Neuronal stem cell (in vitro differentiated cells): ENCODE measurements at regions not wholly inside any gene's neighbourhood (a gene's known extent, or its start where the extent isn't known, plus 50 kb on each side); places are given as distances from the start of the nearest gene placed in this dataset.
"Not testable (repeated sequence)": the region's sequence is repeated elsewhere in the genome, so short reads cannot be mapped to it uniquely, and the experiment has no call there.

Experiments used
- DNase-seq: peaks from one replicate; pipeline ENCODE4 v3.0.0-alpha.2; 2013; ENCODE audit warnings: low spot score
- H2AFZ ChIP-seq: one replicate; pipeline ENCODE4 v1.6.1; 2013; ENCODE audit warnings: mild to moderate bottlenecking, low read length, inconsistent platforms
- H2AK5ac ChIP-seq: 2 replicates; pipeline ENCODE4 v1.6.1; 2013; ENCODE audit warnings: low read depth, mild to moderate bottlenecking, inconsistent platforms, low read length, moderate library complexity, mixed read lengths
- H2BK120ac ChIP-seq: 2 replicates; pipeline ENCODE4 v1.6.1; 2013; ENCODE audit warnings: low read depth, mild to moderate bottlenecking, inconsistent platforms, low read length, moderate library complexity, mixed read lengths
- H2BK12ac ChIP-seq: one replicate; pipeline ENCODE4 v1.6.1; 2013; ENCODE audit warnings: low read length, inconsistent platforms
- H2BK15ac ChIP-seq: 2 replicates; pipeline ENCODE4 v1.6.1; 2013; ENCODE audit warnings: mild to moderate bottlenecking, low read length, inconsistent platforms, mixed read lengths
- H2BK5ac ChIP-seq: one replicate; pipeline ENCODE4 v1.6.1; 2013; ENCODE audit warnings: inconsistent platforms, mild to moderate bottlenecking, low read length, moderate library complexity
- H3K14ac ChIP-seq: one replicate; pipeline ENCODE4 v1.6.1; 2013; ENCODE audit warnings: low read length, inconsistent platforms
- H3K18ac ChIP-seq: 2 replicates; pipeline ENCODE4 v1.6.1; 2013; ENCODE audit warnings: low read length, inconsistent platforms
- H3K23ac ChIP-seq: 2 replicates; pipeline ENCODE4 v1.6.1; 2013; ENCODE audit warnings: low read depth, mild to moderate bottlenecking, mixed read lengths, low read length, inconsistent platforms; ENCODE audit not compliant: poor library complexity
- H3K27ac ChIP-seq: replicated peaks from 3 replicates; pipeline ENCODE4 v1.5.1; 2013; ENCODE audit warnings: low read length, inconsistent platforms
- H3K27me3 ChIP-seq, 3 experiments: 2 replicates each; pipeline ENCODE4 v1.6.1; 2013; ENCODE audit warnings: low read length in 3 of 3, mild to moderate bottlenecking in 2 of 3, inconsistent platforms in 1 of 3, low read depth in 1 of 3, mixed read lengths in 1 of 3, moderate library complexity in 1 of 3; ENCODE audit not compliant: control insufficient read depth in 3 of 3, insufficient read depth in 3 of 3
- H3K36me3 ChIP-seq, 2 donors: replicated peaks in 1 of 2; 2 replicates each; pipeline ENCODE4 v1.6.1; 2013; ENCODE audit warnings: low read length in 2 of 2; ENCODE audit not compliant: control insufficient read depth in 2 of 2, insufficient read depth in 2 of 2
- H3K4ac ChIP-seq: 2 replicates; pipeline ENCODE4 v1.6.1; 2013; ENCODE audit warnings: inconsistent platforms, mild to moderate bottlenecking, low read length, moderate library complexity
- H3K4me1 ChIP-seq, 2 donors: 1 replicate in 1 of 2; 2 replicates in 1 of 2; pipeline ENCODE4 v1.6.1; 2013; ENCODE audit warnings: low read length in 2 of 2, low read depth in 1 of 2; ENCODE audit not compliant: control insufficient read depth in 2 of 2, insufficient read depth in 1 of 2
- H3K4me2 ChIP-seq: one replicate; pipeline ENCODE4 v1.6.1; 2013; ENCODE audit warnings: mild to moderate bottlenecking, low read length, inconsistent platforms; ENCODE audit not compliant: insufficient read depth, poor library complexity, severe bottlenecking
- H3K4me3 ChIP-seq, 2 donors: 2 replicates each; pipeline ENCODE4 v1.5.1; 2013; ENCODE audit warnings: low read length in 2 of 2, mild to moderate bottlenecking in 2 of 2, inconsistent platforms in 1 of 2, moderate library complexity in 1 of 2
- H3K79me1 ChIP-seq: one replicate; pipeline ENCODE4 v1.6.1; 2013; ENCODE audit warnings: low read depth, mild to moderate bottlenecking, inconsistent platforms, low read length, moderate library complexity
- H3K9ac ChIP-seq: one replicate; pipeline ENCODE4 v1.6.1; 2013; ENCODE audit warnings: mild to moderate bottlenecking, low read depth, low read length, inconsistent platforms; ENCODE audit not compliant: poor library complexity
- H3K9me3 ChIP-seq, 2 donors: replicated peaks in 1 of 2; 2 replicates each; pipeline versions ENCODE3 to v1.6.1; 2013; ENCODE audit warnings: low read length in 2 of 2, mild to moderate bottlenecking in 2 of 2, inconsistent platforms in 1 of 2, low read depth in 1 of 2, mixed read lengths in 1 of 2, moderate library complexity in 1 of 2; ENCODE audit not compliant: control insufficient read depth in 2 of 2, insufficient read depth in 1 of 2
- H4K8ac ChIP-seq: one replicate; pipeline ENCODE4 v1.6.1; 2013; ENCODE audit warnings: low read depth, mild to moderate bottlenecking, inconsistent platforms, low read length, moderate library complexity
- H4K91ac ChIP-seq: one replicate; pipeline ENCODE4 v1.6.1; 2013; ENCODE audit warnings: low read length, low read depth, mild to moderate bottlenecking, inconsistent platforms; ENCODE audit not compliant: poor library complexity
- WGBS, 2 donors: extraction: QIAGEN DNeasy Blood & Tissue Kit; methylation state at CpG; one replicate each; pipeline ENCODE4 v1.1.7; 2013; ENCODE audit warnings: missing lambda C conversion rate in 2 of 2, mixed read lengths in 1 of 2; ENCODE audit not compliant: insufficient read length in 2 of 2, insufficient replicate concordance in 1 of 2; ENCODE audit errors: extremely low coverage in 2 of 2; 5-methylcytosine and 5-hydroxymethylcytosine counted together

- no peak overlapping the region for H3K27ac ChIP-seq
- H3K4ac ChIP-seq = no peak overlapping the region
- H3K23ac ChIP-seq = no peak overlapping the region
- H3K9ac ChIP-seq = no peak overlapping the region
- no peaks in the 10 kb centered on the region for H3K4me1 ChIP-seq
- H3K4me2 ChIP-seq = no peak overlapping the region
- H3K27me3 ChIP-seq = no peaks in the 10 kb centered on the region
- no peak overlapping the region for H2BK5ac ChIP-seq
- no CpG with 5 or more reads among the region's 1 CpG for WGBS, 2 donors
- H4K8ac ChIP-seq = no peak overlapping the region
- H4K91ac ChIP-seq = no peak overlapping the region
- H3K36me3 ChIP-seq = no peaks in the 10 kb centered on the region
- no peak for DNase-seq
- no peak overlapping the region for H2AK5ac ChIP-seq
- H3K9me3 ChIP-seq = no peaks in the 10 kb centered on the region
- H3K4me3 ChIP-seq = no peak overlapping the region
- H2AFZ ChIP-seq = no peak overlapping the region
- H3K18ac ChIP-seq = no peak overlapping the region
- H2BK12ac ChIP-seq = no peak overlapping the region
- H2BK15ac ChIP-seq = no peak overlapping the region
- H2BK120ac ChIP-seq = no peak overlapping the region
- H3K79me1 ChIP-seq = no peaks in the 10 kb centered on the region
- H3K14ac ChIP-seq = no peak overlapping the region
These were observed 365.8 kb upstream of the DPYD start for GRCh38 chr1:98286656-98287055.

GRCh38 chr1:98285286-98285685 lies 364.5 kb upstream of the DPYD start:
- not testable (repeated sequence) for H3K9ac ChIP-seq, H3K18ac ChIP-seq, H3K4me1 ChIP-seq, H3K23ac ChIP-seq, H4K8ac ChIP-seq, H3K14ac ChIP-seq, H2AFZ ChIP-seq, DNase-seq, H2BK12ac ChIP-seq, H3K4ac ChIP-seq, H3K36me3 ChIP-seq, H3K27ac ChIP-seq, H3K4me2 ChIP-seq, H2BK5ac ChIP-seq, H2AK5ac ChIP-seq, H2BK120ac ChIP-seq, H3K4me3 ChIP-seq, H3K9me3 ChIP-seq, H2BK15ac ChIP-seq, H3K27me3 ChIP-seq, H3K79me1 ChIP-seq, H4K91ac ChIP-seq
- WGBS, 2 donors = no CpG with 5 or more reads among the region's 2 CpGs

- no peak overlapping the region for H3K4me3 ChIP-seq
- H2AFZ ChIP-seq = peak overlapping the region; percentile 58
- no peaks in the 10 kb centered on the region for H3K9me3 ChIP-seq
- H4K8ac ChIP-seq = no peak overlapping the region
- H3K9ac ChIP-seq = no peak overlapping the region
- H3K18ac ChIP-seq = no peak overlapping the region
- H2BK120ac ChIP-seq = no peak overlapping the region
- H3K23ac ChIP-seq = no peak overlapping the region
- peaks cover 0 to 3% of the 10 kb centered on the region in 2 donors for H3K4me1 ChIP-seq
- H2AK5ac ChIP-seq = no peak overlapping the region
- H3K27me3 ChIP-seq = no peaks in the 10 kb centered on the region
- DNase-seq = no peak
- H3K79me1 ChIP-seq = no peaks in the 10 kb centered on the region
- no peak overlapping the region for H3K4ac ChIP-seq
- H2BK12ac ChIP-seq = no peak overlapping the region
- no peaks in the 10 kb centered on the region for H3K36me3 ChIP-seq
- no peak overlapping the region for H2BK5ac ChIP-seq
- no peak overlapping the region for H2BK15ac ChIP-seq
- no peak overlapping the region for H3K27ac ChIP-seq
- no CpG with 5 or more reads among the region's 4 CpGs for WGBS, 2 donors
- no peak overlapping the region for H3K4me2 ChIP-seq
- H4K91ac ChIP-seq = no peak overlapping the region
- no peak overlapping the region for H3K14ac ChIP-seq
These were observed 359.2 kb upstream of the DPYD start for GRCh38 chr1:98280049-98280448.

- WGBS, 2 donors = no CpG with 5 or more reads among the region's 3 CpGs
- Histone ChIP-seq H3K27me3 (no peaks in the 10 kb centered on the region), H2BK5ac (no peak overlapping the region), H2BK120ac (no peak overlapping the region), H2BK12ac (no peak overlapping the region), H3K27ac (no peak overlapping the region), H4K8ac (no peak overlapping the region), H2AK5ac (no peak overlapping the region), H3K4me2 (no peak overlapping the region), H3K23ac (no peak overlapping the region), H3K4me3 (no peak overlapping the region), H3K36me3 (no peaks in the 10 kb centered on the region), H4K91ac (no peak overlapping the region), H3K14ac (no peak overlapping the region), H2BK15ac (no peak overlapping the region), H3K9ac (no peak overlapping the region), H3K18ac (no peak overlapping the region), H3K4me1 (peaks cover 0 to 3% of the 10 kb centered on the region in 2 donors), H3K4ac (no peak overlapping the region), H3K9me3 (no peaks in the 10 kb centered on the region), H2AFZ (no peak overlapping the region), H3K79me1 (no peaks in the 10 kb centered on the region)
- no peak for DNase-seq
These were observed 357.2 kb upstream of the DPYD start for GRCh38 chr1:98278055-98278454.
